K562 (cell line): ENCODE measurements at regions not wholly inside any gene's neighbourhood (a gene's known extent, or its start where the extent isn't known, plus 50 kb on each side); places are given as distances from the start of the nearest gene placed in this dataset.

Experiments used
- ATAC-seq: fragments of 200-7000 bp; cut with Tn5 transposase; 3 replicates; pipeline ENCODE4 v1.9.1; 2020; ENCODE audit warnings: moderate library complexity
- BruUV-seq: library from RNA; stranded (reverse); fragments of 400-500 nt; replicated peaks from 2 replicates; lab custom pipeline; 2021; lab: Mats Ljungman, UMichigan
- CTCF ChIA-PET: fragments of 300-600 bp; formaldehyde crosslinking; extraction: SDS; loops from one replicate; lab custom pipeline; 2021; ENCODE audit warnings: low intra/inter-chr PET ratio; lab: Yijun Ruan, JAX
- POLR2A ChIA-PET: fragments of 300-600, 350-650 bp; sonication (Branson Sonifier 250); formaldehyde crosslinking; extraction: SDS; loops from one replicate; lab custom pipeline; 2021; ENCODE audit warnings: antibody characterized with exemption, inconsistent platforms; lab: Yijun Ruan, JAX
- DNase-seq, 4 experiments: peaks; one replicate each; pipeline versions ENCODE4 v3.0.0 to v3.0.0-alpha.2; 2011 to 2018; ENCODE audit warnings: low spot score in 3 of 4, mixed read lengths in 3 of 4; ENCODE audit errors: extremely low read depth in 1 of 4
- FAIRE-seq: peaks from 2 replicates; lab custom pipeline; 2011; peaks lifted over from hg19 to GRCh38; lab: Jason Lieb, UNC
- H2AFZ ChIP-seq: 2 replicates; pipeline ENCODE4 v1.6.0; 2011; ENCODE audit warnings: low read depth, low read length, control low read depth, inconsistent platforms
- H3K27ac ChIP-seq: fragments of 200-600 bp; 3 replicates; pipeline ENCODE4 v1.8.0; 2011; ENCODE audit warnings: low read depth, mild to moderate bottlenecking, control low read depth, inconsistent platforms, low read length, moderate library complexity, mixed read lengths; ENCODE audit errors: extremely low read depth
- H3K27me3 ChIP-seq, 2 experiments: fragments of 300-600 bp in 1 of 2; 2 replicates in 1 of 2; 3 replicates in 1 of 2; pipeline versions ENCODE4 v1.6.0 to v1.8.0; 2011; ENCODE audit warnings: inconsistent platforms in 2 of 2, low read length in 2 of 2, mild to moderate bottlenecking in 1 of 2, mixed read lengths in 1 of 2, moderate library complexity in 1 of 2; ENCODE audit not compliant: control insufficient read depth in 2 of 2, insufficient read depth in 2 of 2
- H3K36me3 ChIP-seq: fragments of 300-600 bp; 3 replicates; pipeline ENCODE4 v1.8.0; 2011; ENCODE audit warnings: mild to moderate bottlenecking, low read length, inconsistent platforms; ENCODE audit not compliant: control insufficient read depth, insufficient read depth
- H3K4me1 ChIP-seq, 2 experiments: fragments of 200-600 bp in 1 of 2; replicated peaks in 1 of 2; 2 replicates in 1 of 2; 3 replicates in 1 of 2; pipeline versions ENCODE4 v1.5.1 to v1.8.0; 2011; ENCODE audit warnings: inconsistent platforms in 2 of 2, low read length in 2 of 2, mild to moderate bottlenecking in 1 of 2, mixed read lengths in 1 of 2, moderate library complexity in 1 of 2; ENCODE audit not compliant: control insufficient read depth in 2 of 2, insufficient read depth in 2 of 2
- H3K4me2 ChIP-seq: 2 replicates; pipeline ENCODE4 v1.6.1; 2011; ENCODE audit warnings: low read length, control low read depth, inconsistent platforms, mixed read lengths; ENCODE audit not compliant: insufficient read depth
- H3K4me3 ChIP-seq: fragments of 200-600 bp; sonication (generic), shearing (Covaris generic); 2 replicates; pipeline ENCODE4 v1.5.1; 2016; ENCODE audit warnings: control low read depth, inconsistent platforms
- H3K79me2 ChIP-seq: fragments of 200-600 bp; 3 replicates; pipeline ENCODE4 v1.8.0; 2011; ENCODE audit warnings: low read length, inconsistent platforms; ENCODE audit not compliant: control insufficient read depth, insufficient read depth
- H3K9ac ChIP-seq, 2 experiments: 2 replicates each; pipeline versions ENCODE4 v1.6.0 to v1.6.1; 2011; ENCODE audit warnings: low read depth in 2 of 2, low read length in 2 of 2, control low read depth in 1 of 2, inconsistent platforms in 1 of 2, mild to moderate bottlenecking in 1 of 2, mixed read lengths in 1 of 2; ENCODE audit not compliant: insufficient read depth in 1 of 2
- H3K9me1 ChIP-seq: one replicate; pipeline ENCODE4 v1.6.0; 2011; ENCODE audit warnings: inconsistent platforms, mild to moderate bottlenecking, low read length, moderate library complexity; ENCODE audit not compliant: control insufficient read depth, insufficient read depth
- H3K9me3 ChIP-seq: replicated peaks from 2 replicates; pipeline ENCODE4 v1.5.1; 2011; ENCODE audit warnings: low read depth, low read length, inconsistent platforms; ENCODE audit not compliant: control insufficient read depth, insufficient read depth
- H4K20me1 ChIP-seq: replicated peaks from 2 replicates; pipeline ENCODE4 v1.6.1; 2011; ENCODE audit warnings: low read length, inconsistent platforms, mixed read lengths; ENCODE audit not compliant: control insufficient read depth, insufficient read depth
- C11orf30 ChIP-seq: fragments of 450-650 bp; IDR thresholded peaks from 2 replicates; pipeline ENCODE4 v1.6.1; 2016; ENCODE audit warnings: low read depth, mild to moderate bottlenecking
- ZBTB7A ChIP-seq: IDR thresholded peaks from 2 replicates; pipeline ENCODE4 v1.6.1; 2011; ENCODE audit warnings: low read depth, mild to moderate bottlenecking, low read length, moderate library complexity, borderline replicate concordance; ENCODE audit not compliant: control insufficient read depth
- WGBS: fragments of 100-300 bp; shearing (Covaris generic); methylation state at CpG from one replicate; pipeline ENCODE4 v1.1.6; 2016; ENCODE audit warnings: low coverage, mixed read lengths; ENCODE audit not compliant: insufficient coverage; ENCODE audit errors: missing lambda C conversion rate; 5-methylcytosine and 5-hydroxymethylcytosine counted together
- in situ Hi-C: fragments of 300-500 bp; cut with MboI; formaldehyde crosslinking; loops from 4 replicates; pipeline ENCODE4 v1.15.0; 2018; ENCODE audit warnings: inconsistent platforms, mixed read lengths
- intact Hi-C: fragments of 100-400 bp; cut with micrococcal nuclease; formaldehyde crosslinking; loops from 2 replicates; pipeline ENCODE4 v1.14.2; 2022
- TF ChIP-seq, protein P1 (sequence below): fragments of 250-450 bp; sonication (Bioruptor Pico); IDR thresholded peaks from 2 replicates; pipeline ENCODE4 v1.5.0; 2021; ENCODE audit warnings: mild to moderate bottlenecking, moderate library complexity

DNA sequence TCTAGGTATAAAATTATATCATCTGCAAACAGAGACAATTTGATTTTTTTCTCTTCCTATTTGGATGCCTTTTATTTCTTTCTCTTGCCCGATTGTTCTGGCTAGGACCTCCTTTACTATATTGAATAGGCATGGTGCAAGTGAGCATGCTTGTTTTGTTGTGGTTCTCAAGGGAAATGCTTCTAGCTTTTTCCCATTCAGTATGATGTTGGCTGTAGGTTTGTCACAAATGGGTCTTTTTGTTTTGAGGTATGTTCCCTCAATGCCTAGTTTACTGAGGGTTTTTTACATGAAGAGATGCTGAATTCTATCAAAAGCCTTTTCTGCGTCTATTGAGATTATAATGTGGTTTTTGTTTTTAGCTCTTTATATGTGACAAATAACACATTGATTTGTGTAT, 198.2 kb upstream of the GHR start:
- DNase-seq (no peak), ATAC-seq (no peak), FAIRE-seq (no peak)
- Histone ChIP-seq H2AFZ (no peak overlapping the region), H3K9ac (no peak overlapping the region), H3K9me3 (no peaks in the 10 kb centered on the region), H3K4me2 (no peak overlapping the region), H3K9me1 (no peaks in the 10 kb centered on the region), H3K27me3 (no peaks in the 10 kb centered on the region), H3K4me3 (no peak overlapping the region), H3K36me3 (no peaks in the 10 kb centered on the region), H3K27ac (no peak overlapping the region), H3K4me1 (no peaks in the 10 kb centered on the region), H4K20me1 (no peaks in the 10 kb centered on the region), H3K79me2 (no peaks in the 10 kb centered on the region)
- TF ChIP-seq C11orf30 (no peak), ZBTB7A (no peak)
- TF ChIP-seq, protein P1, sequence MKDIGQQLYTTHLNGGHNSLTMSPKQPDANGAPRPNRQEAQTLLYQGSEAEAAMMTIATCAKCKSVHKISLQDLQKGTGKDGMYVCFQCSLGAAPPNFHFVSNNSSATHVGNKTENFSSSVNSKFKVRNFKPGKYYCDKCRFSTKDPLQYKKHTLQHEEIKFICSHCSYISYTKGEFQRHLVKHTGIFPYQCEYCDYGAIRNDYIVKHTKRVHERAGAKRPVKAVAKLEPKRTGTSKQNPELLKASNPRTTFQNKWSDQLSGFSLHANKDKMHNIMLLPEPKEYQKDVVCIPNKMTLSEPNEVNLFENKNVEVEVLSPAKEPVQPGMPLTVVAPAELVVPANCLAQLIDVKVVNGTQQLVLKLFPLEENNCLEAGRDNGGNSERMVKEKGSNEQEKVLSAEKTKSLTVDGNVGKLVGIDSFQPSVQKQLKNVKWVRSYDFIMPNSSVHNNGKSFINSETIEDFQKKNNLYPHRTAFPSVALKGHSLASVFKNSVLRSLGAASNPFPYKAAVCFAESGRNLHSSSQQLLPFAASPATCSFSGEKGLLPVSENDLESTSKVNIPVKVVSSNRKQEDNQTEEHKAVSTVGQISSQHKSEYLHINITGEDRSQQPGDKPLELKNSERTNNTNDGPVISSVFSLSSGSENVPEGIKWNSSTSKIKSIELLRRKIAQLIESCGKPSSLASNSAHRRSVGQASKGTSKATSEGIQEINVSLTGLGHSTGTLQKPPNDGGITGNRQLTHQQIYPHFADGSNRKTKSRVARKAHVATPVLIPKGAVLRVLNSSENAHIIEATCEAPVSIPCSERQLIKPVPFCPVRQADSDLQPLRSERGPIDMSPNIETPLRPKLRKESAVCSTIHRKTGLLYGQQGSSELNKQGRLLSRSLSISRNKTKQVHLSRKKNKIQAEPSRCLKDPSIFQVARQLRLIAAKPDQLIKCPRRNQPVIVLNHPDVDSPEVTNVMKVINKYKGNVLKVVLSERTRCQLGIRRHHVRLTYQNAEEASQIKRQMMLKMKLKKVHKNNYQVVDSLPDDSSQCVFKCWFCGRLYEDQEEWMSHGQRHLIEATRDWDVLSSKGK (CRISPR knock-in tag) = no peak
- in situ Hi-C loops (no loop called here), intact Hi-C loops (no loop called here)
- BruUV-seq = no TSS peak
- 0% methylated on average over 2 of the region's 2 CpGs for WGBS
- ChIA-PET POLR2A (interaction anchor here (1.0 kb wide), 1 partner anchor 9 kb away, joined by 3 read pairs; no protein-coding TSS in a partner anchor), CTCF (no interaction called here)
